CD4-positive, alpha-beta T cell treated with Interleukin-6 for 4 hours (primary cell): ENCODE measurements at regions not wholly inside any gene's neighbourhood (a gene's known extent, or its start where the extent isn't known, plus 50 kb on each side); places are given as distances from the start of the nearest gene placed in this dataset.
"Not testable (repeated sequence)": the region's sequence is repeated elsewhere in the genome, so short reads cannot be mapped to it uniquely, and the experiment has no call there.

Experiments
- DNase-seq: peaks from one replicate; pipeline ENCODE4 v3.0.0-alpha.2; 2020; ENCODE audit warnings: mixed read lengths

DNA sequence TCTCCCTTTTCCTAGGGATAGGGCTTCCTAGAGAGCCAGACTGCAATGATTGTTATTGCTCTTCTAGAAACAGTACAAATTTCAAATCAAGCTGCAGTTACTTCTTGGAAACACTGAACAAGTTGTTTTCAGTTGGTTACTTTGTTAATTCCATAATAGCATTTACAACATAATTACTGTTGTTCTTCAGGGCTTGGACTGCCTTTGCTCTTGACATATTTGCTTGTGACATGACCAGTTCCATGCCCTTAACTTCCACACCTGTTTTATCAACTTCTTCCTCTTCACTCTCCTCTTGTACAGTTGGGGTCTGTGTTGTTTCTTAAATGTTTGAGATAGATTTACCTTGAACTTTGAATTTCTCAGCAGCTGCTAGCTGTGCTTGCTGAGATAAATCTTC is 104.4 kb downstream of the SEC23IP start:
- DNase-seq, result no peak

DNA sequence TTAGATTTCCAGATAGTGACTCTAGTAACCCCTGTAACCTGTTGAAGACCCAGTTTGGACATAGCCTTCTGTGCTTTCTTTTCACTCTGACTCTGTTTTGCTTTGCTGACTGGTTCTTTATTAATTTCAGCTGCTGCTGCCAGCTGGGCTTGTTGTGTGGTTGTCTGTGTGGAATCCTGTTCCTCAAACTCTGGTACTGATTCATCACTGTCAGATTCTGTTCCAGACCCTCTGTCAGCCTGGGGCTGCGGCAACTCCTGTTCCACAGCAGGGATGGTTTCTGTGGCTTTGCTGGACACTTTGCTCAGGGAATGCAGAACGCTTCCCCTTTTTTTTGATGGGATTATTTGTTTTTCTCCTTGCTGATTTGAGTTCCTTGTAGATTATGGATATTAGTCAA is 104.9 kb downstream of the SEC23IP start:
- DNase-seq, result no peak

DNA sequence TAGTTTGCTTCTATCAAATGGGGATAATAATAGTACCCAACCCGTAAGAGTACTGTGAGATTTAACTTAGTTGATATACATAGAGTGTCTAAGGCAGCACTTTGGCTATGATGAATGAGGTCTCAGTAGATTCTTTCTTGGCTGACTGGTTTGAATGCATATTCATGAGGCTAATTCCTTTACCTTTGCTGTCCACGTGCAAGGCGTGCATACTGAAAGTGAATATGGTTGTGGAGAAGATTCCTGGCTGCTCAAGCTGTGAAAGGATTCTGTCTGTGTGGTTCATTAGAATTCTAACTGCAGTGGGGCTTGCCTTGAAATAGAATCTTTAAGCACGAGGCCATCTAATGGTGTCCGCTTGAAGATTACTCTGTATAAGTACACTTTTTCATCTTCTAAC is 110.3 kb downstream of the SEC23IP start:
- no peak for DNase-seq

DNA sequence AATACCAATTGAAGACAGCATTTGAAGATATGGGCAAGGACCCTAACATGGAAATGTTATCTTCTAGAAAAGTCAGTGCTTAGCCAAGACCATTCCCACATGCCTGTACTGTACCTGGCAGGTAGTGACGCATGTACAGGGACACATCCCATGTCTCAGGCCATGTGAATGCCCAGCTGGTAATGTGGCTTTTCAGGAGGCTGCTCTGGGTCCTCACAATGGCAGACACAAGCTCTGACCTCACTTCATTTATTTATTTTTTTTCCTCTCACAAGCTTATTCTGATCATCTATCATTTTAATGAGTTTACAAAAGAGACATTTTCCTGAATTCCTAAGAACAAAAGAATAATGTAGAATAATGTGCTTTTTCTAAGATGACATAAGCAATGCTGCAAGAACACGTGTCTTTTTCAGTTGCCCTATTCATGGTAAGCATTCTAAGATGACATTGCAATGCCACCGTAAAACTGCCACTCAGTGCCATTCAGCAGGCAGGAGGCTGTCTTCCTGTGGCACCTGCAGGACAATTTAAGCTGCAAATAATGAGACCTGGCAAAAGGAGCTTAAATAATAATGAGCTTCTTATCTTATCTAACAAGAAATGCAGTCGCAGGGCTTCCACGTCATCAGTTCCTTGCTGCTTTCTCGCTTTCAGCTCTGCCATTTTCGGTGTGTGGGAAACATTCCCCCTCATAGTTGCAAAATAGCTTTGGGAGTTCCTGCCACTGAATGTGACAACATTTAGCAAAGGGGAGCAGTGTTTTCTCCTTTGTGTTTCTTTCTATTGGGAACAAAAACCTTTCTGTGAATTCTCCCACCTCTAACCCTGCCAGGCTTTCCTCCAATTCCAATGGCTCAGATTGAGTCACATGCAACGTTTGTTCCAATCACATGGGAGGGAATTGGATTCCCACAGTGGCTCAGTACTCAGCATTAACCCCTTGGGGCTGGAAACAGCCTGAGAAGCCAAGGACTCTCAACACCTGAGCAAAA is 113.0 kb downstream of the SEC23IP start:
- no peak for DNase-seq

DNA sequence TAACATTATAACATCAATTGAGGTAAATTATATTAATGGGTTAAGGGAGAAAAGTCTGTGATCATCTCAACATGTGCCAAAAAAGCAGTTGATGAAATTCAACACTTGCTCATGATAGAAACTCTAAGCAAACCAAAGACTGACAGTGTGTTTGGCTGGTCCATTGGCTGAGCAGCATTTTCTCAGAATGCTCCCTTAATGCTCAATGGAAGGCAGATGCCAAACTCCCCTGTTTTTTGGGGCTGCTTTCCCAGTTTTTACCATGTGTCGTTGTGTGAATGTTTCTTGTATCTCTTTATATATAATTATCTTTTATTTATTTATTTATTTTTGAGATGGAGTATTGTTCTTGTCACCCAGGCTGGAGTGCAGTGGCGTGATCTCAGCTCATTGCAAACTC is 114.7 kb downstream of the SEC23IP start:
- DNase-seq, result no peak

DNA sequence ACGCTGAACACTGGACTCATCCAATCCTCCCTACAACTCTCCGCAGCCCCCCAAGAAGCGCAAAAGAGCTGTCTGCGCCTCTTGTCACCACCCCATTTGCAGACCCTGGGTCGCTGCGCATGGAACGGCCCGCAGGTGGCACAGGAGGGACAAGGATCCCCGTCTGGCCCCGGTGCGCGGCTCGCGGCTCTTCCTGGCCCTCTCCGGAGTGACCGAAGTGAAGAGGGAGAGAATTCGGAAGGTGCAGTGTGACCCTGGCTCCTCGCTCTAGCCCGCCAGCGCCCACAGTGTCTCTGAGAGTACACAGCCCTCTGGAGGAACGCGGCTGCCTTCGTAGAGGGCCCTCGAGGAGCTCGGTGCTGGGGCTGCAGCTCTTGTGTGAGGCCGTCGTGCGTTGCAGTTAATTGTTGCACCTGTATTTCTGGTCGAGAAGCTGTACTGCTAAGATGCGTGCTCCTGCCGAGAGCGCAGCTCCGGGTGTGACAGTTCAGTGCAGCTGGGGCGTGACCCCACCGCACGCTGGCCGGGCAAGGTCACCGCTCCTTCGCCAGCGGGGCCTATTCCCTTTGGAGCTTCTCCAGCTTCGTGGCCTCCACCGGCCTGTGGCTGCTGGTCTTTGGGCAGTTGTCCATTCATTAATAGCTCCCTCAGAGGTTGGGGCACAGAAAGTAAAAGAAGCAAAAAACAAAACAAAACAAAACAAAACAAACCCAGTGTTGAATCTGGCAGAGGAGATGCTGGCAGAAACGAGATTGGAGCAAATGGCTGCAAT is 119.0 kb downstream of the SEC23IP start:
- DNase-seq, result no peak

DNA sequence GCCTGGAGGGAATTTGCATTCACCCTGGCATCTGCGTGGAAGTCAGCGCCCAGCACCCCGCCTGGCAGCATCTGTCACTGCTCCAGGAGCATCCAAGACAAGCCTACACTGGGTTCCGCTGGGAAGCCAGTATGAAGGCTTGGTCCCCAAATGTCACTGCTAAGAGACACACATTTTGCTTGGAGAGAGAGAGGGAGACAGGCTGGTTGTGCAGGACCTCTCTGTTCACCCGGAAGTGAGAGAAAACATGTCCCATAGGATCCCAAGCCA is 119.5 kb downstream of the SEC23IP start:
- DNase-seq, result no peak

DNA sequence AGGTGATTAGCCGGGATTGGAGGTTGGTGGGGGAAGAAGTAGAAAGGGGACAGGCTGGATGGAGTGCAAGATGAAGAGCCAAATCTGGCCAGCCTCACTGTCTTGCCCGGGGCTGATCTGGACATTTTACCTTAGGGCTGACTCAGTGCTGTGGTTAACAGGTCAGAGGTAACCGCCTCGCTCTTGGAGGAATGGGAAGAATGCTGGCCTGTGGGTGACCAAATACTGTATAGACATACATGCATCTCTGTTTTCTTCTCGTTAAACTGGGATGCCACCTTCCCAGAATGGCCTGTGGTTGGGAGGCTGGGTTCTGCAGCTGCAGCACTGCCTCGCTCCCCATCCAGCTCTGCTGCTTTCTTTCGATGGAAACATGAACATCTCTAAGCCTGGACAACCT is 120.0 kb downstream of the SEC23IP start:
- DNase-seq, result no peak

DNA sequence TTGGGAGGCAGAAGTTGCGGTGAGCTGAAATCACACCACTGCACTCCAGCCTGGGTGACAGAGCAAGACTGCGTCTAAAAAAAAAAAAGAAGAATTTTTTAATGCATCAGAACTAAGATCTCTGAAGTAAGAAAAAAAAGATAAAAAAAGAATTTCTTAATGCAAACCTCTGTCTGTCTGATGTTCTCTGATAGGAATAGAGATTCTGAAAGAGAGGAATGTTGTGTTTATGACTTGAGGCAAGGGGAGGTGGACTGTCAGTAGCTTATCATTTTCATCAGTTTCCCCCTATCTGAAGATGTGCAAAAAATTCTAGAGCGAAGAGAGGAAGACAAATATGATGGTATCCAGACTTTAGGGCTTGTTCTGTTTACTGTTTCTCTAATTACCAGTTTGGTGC is 121.5 kb downstream of the SEC23IP start:
- DNase-seq, result no peak

DNA sequence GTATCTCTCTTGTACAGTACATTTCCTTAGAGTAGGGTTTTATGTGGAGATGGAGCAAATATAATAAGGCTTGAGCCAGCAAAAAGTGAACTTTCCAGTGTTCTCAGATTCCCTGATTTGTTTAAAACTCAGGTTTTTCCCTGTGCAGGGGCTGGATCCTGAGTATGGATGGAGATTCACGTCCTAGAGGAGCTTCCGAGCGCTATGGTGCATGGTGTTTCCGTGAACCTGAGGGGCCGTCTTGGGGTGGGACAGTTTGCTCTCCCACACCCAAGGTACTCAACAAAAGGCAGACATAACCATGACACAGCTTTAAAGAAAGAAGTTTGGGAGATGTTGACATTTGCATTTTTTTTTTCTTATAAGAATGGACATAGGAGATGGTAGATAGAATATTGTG is 122.5 kb downstream of the SEC23IP start:
- no peak for DNase-seq

DNA sequence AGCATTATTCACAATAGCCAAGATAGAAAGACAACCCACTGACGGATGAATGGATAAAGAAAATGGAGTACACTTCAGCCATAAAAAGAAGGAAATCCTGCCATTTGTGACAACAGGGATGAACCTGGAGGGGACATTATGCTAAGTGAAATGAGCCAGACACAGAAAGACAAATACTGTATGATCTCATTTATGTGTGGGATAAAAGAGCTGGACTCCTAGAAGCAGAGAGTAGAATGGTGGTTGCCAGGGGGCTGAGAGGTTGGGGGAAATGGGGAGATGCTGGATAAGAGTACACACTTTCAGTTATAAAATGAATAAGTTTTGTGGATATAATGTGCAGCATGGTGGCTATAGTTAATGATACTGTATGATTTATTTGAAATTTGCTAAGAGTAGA is 124.4 kb downstream of the SEC23IP start:
- DNase-seq, result no peak

DNA sequence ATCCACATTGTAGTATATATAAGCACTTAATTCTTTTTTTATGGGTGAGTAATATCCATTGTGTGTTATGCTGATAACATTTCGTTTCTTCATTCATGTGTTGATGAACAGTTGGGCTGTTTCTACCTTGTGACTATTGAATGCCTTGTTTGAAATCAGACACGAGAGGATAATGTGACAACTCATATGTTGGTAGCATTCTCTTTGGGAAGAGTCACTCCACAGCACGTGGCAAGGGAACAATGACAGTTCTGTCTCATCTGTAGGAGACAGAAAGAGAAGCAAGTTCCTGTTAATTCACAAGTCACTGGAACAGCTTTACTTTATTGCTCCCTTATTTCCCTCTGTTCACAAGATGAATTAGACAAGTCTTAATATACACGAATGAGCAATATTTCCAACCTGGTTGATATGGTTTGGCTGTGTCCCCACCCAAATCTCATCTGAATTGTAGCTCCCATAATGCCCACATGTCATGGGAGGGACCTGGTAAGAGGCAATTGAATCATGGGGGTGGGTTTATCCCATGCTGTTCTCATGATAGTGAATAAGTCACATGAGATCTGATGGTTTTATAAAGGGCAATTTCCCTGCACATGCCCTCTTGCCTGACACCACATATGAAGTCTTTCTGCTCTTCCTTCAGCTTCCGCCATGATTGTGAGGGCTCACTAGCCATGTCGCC is 125.3 kb downstream of the SEC23IP start:
- no peak for DNase-seq

DNA sequence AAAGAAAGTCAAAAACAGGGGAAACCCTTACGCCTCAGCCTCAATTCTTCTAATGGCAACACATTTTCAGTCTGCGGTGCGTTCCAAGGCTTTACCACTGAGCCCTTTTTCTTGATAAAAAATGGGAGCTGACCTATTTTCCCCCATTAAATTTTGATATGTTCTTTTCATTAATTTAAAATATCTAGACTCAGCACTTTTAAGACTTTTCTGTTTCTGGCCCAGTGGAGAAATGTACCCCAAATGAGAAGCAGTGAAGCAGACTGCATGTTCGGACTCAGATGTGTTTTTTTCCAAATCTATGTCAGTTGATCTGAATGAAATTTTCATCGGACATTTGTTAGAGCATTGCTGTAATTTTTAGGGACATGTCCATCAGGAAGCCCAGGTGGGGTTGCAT is 126.2 kb downstream of the SEC23IP start:
- DNase-seq, result no peak

DNA sequence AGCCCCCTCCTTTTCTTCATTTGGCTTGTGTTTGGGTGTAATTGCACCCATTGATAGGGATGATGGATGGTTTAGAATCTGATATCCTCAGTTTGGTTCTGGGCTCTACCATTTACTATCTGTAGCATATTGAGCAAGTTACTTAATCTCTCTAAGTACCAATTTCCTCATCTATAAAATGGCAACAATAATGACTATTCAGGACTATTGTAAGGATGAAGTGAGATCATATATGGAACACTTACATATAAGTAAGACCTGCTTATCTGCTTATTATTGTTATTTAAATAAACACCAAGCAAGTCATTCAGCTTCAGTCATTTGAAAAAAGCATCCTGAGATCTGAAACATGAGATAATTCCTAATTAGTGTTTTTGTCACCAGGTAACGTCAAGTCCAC is 127.0 kb downstream of the SEC23IP start:
- no peak for DNase-seq

DNA sequence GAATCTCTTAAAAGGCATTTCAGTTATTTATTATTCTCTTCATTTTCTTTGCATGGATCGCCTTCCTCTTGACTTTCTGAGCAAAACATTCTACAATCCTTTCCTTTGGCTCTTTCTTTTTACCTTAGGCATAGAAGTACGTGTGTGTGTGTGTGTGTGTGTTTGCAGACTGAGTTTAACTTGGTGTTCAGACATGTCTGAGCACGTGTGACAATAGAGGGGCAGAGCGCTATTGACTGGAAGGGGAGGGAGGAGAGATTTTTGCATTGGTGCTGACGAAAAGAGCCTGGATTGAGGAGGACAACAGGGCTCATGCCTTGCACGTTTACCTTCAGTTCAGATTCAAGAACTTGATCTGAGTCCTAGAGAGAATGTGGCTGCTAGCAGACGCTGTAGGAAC is 129.8 kb downstream of the SEC23IP start:
- no peak for DNase-seq

DNA sequence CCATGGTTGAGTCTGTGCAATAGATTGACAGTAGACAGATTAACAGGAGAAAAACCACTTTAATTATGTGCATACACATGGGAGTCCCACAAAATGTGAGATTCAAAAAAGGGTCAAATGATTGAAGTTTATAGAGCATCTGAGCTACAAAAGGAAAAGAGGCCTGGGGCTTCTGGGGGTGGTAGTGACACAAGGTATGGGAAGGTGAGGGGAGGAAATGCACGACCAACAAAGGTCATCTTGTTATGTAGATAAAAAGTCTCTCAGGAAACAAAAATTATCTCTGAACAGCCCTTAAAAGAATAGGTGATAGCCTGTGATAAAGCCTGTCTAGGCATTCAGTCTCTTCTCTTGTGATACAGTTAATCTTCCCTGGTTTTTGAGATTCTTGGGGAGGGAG is 141.7 kb downstream of the SEC23IP start:
- DNase-seq, result no peak

DNA sequence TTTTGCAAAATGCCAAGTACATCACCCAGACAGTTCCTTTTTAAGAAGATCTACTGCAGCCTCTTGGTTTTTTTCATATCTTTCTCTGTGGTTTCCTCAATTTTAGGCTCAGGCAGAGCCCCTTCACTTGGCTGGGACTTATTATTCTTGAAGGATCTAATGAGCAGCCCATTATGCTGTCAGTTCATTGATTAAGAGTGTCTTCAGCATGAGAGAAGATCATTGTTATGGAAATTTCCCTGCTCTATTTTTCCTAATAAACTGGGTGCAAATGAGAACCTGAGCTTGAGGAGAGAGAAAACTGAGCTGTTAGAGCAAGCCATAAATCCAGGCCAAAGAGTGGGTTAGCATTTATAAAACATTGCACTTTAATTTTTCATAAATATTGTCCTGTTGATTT is 146.5 kb downstream of the SEC23IP start:
- DNase-seq, result no peak

DNA sequence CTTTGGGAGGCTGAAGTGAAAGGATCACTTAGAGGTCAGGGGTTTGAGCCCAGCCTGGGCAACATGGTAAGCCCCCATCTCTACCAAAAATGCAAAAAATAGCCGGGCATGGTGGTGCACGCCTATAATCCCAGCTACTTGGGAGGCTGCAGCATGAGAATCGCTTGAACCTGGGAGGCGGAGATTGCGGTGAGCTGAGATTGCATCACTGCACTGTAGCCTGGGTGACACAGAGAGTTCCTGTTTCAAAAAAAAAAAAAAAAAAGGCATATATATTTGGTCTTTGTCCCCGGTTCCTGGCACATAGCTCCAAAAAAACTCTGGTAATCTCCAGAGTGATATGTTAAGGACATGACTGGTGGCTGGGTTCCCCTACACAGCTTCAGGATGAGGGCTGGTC is 147.3 kb downstream of the SEC23IP start:
- DNase-seq, result no peak

DNA sequence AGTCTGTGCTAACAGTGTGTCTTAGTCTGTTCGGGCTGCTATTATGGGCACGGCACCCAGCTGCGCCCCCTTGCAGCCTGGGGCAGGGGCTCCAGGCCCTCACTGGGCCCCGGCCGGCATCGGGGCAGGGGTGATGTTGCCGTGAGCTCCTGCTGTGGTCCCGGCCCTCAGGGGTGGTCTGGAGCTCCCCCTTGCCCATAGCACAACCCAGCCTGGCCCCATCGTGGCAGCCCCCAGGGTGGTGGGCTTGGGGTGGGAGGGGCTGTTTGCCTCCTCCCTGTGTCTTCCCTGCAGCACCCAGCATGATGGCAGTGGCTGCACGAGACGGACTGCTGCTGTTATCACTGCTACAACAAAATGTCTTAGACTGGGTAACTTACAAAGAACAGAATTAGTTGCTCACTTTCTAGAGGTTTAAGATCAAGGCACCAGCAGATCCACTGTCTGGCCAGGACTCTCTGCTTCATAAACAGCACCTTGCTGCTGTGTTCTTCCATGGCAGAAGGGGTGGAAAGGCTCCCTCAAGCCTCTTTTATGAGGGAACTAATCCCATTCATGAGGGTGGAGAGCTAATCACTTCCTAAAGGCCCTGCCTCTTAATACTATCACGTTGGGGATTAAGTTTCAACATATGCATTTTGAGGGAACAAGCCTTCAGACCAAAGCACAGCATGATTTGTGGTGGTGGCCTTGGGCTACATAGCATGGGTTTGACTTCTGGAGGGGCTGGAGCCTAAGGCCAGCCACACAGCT is 149.5 kb downstream of the SEC23IP start:
- no peak for DNase-seq

DNA sequence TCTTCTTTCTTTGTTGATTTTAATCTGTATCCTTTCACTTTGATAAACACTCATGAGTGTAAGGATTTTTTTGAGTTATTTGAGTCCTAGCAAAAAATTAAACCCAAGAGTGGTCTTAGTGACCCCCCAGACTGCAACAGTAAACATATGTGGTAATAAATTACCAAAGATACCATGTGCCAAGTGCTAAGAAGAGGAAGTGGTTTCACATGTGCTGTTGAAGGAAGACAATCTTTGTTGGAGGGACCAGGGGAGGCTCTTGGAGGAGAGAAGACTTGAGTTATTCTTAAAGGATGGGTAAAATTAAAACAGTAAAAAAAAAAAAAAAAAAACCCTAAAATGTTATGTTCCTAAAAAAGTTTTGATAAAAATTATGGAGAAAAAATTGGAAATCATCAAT is 150.2 kb downstream of the SEC23IP start:
- no peak for DNase-seq

DNA sequence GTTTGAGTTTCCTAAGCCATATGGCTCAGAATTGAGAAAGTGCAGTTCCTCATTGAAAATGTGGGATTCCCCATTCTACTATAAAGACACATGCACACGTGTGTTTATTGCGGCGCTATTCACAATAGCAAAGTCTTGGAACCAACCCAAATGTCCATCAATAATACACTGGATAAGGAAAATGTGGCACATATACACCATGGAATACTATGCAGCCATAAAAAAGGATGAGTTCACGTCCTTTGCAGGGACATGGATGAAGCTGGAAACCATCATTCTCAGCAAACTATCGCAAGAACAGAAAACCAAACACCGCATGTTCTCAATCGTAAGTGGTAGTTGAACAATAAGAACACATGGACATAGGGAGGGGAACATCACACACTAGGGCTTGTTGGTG is 154.8 kb downstream of the SEC23IP start:
- not testable (repeated sequence) for DNase-seq

DNA sequence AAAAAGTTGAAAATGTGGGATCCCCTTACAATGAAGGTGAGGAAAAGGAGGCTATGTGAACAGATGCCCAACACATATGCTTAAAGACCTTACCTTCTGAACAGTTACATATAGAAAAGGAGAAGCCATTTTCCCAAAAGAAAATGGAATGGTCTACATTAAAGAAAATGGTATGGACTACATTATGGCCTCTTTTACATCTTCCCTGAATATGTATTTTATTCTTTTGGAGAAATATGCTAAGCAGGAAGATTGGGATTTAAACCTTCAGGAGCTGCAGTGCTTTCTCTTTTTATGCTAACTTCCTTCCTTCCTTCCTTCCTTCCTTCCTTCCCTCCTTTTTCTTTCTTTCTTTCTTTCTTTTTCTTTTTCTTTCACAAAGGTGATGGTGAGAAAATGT is 155.4 kb downstream of the SEC23IP start:
- no peak for DNase-seq

DNA sequence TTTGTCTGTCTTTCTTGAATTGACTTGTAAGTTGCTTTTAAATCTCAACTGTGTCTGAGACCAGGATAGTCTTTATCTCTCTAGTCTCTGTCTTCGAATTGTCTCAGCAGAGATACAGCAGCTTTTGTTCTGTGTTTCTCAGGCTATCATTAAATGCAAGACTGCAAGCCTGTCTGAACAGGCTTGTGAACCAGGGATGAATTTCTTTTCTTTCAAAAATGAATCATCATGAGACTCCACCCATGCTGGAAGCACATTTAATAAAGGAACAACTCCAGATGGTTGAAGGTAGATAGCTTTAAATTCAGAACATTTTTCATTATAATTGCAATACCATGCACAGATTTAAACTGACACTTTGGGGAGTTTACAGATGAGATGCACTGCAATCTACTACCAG is 155.9 kb downstream of the SEC23IP start:
- no peak for DNase-seq
